HEK293T (cell line): ENCODE measurements at regions not wholly inside any gene's neighbourhood (a gene's known extent, or its start where the extent isn't known, plus 50 kb on each side); places are given as distances from the start of the nearest gene placed in this dataset.

ENCODE experiments used
- CTCF ChIA-PET: fragments of 350-600 bp; formaldehyde crosslinking; extraction: SDS; loops from one replicate; lab custom pipeline; 2021; ENCODE audit warnings: antibody characterized with exemption, inconsistent platforms; lab: Yijun Ruan, JAX
- POLR2A ChIA-PET: fragments of 350-600 bp; formaldehyde crosslinking; extraction: SDS; loops from one replicate; lab custom pipeline; 2020; ENCODE audit warnings: antibody characterized with exemption, inconsistent platforms; lab: Yijun Ruan, JAX
- DNase-seq: peaks from one replicate; pipeline ENCODE4 v3.0.0; 2012; ENCODE audit warnings: mixed read lengths; ENCODE audit errors: extremely low spot score
- ARNT ChIP-seq: fragments of 450-650 bp; IDR thresholded peaks from 2 replicates; pipeline ENCODE4 v1.6.1; 2017; ENCODE audit warnings: mild to moderate bottlenecking
- BHLHE40 ChIP-seq: fragments of 450-650 bp; IDR thresholded peaks from 2 replicates; pipeline ENCODE4 v1.6.1; 2016; ENCODE audit warnings: mild to moderate bottlenecking, moderate library complexity, borderline replicate concordance
- CTBP1 ChIP-seq: fragments of 450-650 bp; IDR thresholded peaks from 2 replicates; pipeline ENCODE4 v1.6.1; 2016; ENCODE audit warnings: borderline replicate concordance
- ELF4 ChIP-seq: fragments of 450-650 bp; IDR thresholded peaks from 2 replicates; pipeline ENCODE4 v1.6.1; 2017; ENCODE audit warnings: antibody characterized with exemption
- FOXA1 ChIP-seq: fragments of 450-650 bp; IDR thresholded peaks from 2 replicates; pipeline ENCODE4 v1.6.1; 2016; ENCODE audit warnings: mild to moderate bottlenecking
- FOXK2 ChIP-seq: fragments of 450-650 bp; IDR thresholded peaks from 2 replicates; pipeline ENCODE4 v1.6.1; 2016; ENCODE audit warnings: mild to moderate bottlenecking
- FOXM1 ChIP-seq: fragments of 450-650 bp; IDR thresholded peaks from 2 replicates; pipeline ENCODE4 v1.6.1; 2017; ENCODE audit warnings: mild to moderate bottlenecking, borderline replicate concordance
- HDGF ChIP-seq: fragments of 450-650 bp; IDR thresholded peaks from 2 replicates; pipeline ENCODE4 v1.6.1; 2017; ENCODE audit warnings: antibody characterized with exemption, borderline replicate concordance
- L3MBTL2 ChIP-seq: fragments of 450-650 bp; conservative IDR thresholded peaks from 2 replicates; pipeline ENCODE4 v1.6.1; 2016; ENCODE audit warnings: mild to moderate bottlenecking
- LEF1 ChIP-seq: fragments of 450-650 bp; IDR thresholded peaks from 2 replicates; pipeline ENCODE4 v1.6.1; 2017; ENCODE audit warnings: mild to moderate bottlenecking, borderline replicate concordance
- NFRKB ChIP-seq: fragments of 450-650 bp; IDR thresholded peaks from 2 replicates; pipeline ENCODE4 v1.6.1; 2016; ENCODE audit warnings: mild to moderate bottlenecking, moderate library complexity
- SP1 ChIP-seq: fragments of 450-650 bp; IDR thresholded peaks from 2 replicates; pipeline ENCODE4 v1.6.1; 2017
- SUZ12 ChIP-seq: fragments of 450-650 bp; IDR thresholded peaks from 2 replicates; pipeline ENCODE4 v1.6.1; 2016; ENCODE audit warnings: mild to moderate bottlenecking
- TARDBP ChIP-seq: fragments of 450-650 bp; IDR thresholded peaks from 2 replicates; pipeline ENCODE4 v1.6.1; 2016
- ZNF384 ChIP-seq: fragments of 450-650 bp; IDR thresholded peaks from 2 replicates; pipeline ENCODE4 v1.6.1; 2016
- TF ChIP-seq, protein P1 (sequence below): fragments of 450-650 bp; IDR thresholded peaks from 2 replicates; pipeline ENCODE4 v1.6.1; 2016

DNA sequence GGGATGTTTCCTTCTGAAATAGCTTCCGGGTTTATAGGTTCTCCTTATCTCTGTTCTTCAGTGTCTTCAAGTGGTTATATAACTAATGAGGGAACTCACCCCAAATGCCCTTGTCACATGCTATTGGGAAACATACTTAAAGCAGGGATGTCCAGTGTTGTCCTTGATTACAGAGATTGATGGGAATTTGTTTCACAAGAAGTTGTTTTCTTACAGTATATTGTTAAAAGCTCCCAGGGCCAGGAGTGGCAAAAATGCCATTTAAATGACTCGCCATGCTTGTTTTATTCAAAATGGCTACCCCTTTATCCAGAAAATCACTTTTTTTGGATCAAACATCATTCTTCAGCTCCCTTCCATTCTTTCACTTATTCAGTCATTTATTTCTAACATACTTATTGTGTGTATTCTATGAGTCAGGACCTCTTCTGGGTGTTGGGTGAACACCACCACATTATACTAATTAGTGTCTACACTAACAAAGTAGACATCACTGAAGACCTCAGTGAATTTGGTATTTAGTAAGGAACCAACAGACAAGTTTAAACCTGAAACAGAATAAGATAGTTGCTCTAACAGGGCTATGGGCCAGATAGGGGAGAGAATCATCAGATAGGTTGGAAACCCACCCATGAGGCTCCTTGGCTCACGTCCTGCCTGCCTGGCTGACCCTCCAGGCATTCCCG, 791.1 kb downstream of the MAFB start:
- POLR2A ChIA-PET = no interaction called here
- CTCF ChIA-PET = no interaction called here
- no peak for DNase-seq
- TF ChIP-seq FOXK2 = no peak
- no peak for TF ChIP-seq L3MBTL2
- TF ChIP-seq NFRKB = no peak
- no peak for TF ChIP-seq LEF1
- no peak for TF ChIP-seq ARNT
- no peak for TF ChIP-seq TARDBP
- TF ChIP-seq ZNF384 = no peak
- TF ChIP-seq CTBP1 = no peak
- TF ChIP-seq HDGF = no peak
- TF ChIP-seq BHLHE40 = no peak
- TF ChIP-seq ELF4 = no peak
- no peak for TF ChIP-seq SUZ12
- TF ChIP-seq, protein P1, sequence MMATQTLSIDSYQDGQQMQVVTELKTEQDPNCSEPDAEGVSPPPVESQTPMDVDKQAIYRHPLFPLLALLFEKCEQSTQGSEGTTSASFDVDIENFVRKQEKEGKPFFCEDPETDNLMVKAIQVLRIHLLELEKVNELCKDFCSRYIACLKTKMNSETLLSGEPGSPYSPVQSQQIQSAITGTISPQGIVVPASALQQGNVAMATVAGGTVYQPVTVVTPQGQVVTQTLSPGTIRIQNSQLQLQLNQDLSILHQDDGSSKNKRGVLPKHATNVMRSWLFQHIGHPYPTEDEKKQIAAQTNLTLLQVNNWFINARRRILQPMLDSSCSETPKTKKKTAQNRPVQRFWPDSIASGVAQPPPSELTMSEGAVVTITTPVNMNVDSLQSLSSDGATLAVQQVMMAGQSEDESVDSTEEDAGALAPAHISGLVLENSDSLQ = no peak

DNA sequence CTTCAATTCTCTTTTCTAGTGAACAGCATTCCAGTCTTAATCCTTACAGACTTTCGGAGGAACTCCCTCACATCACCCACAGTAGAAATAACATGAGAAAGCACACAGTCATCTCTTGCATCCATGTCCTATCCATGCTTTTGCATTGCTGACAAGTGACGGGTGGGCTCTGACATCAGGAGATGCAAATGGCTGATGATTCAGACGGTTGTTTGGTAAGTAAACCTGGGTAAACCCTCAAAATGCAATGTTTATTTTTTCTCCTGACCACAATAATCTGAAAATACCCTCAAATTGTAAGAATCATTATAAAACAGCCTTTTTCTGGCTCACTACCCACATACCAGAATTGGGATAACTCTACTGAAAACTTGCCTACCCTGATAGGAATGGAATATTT, 792.0 kb downstream of the MAFB start:
- POLR2A ChIA-PET = no interaction called here
- TF ChIP-seq, protein P1 = no peak
- TF ChIP-seq HDGF (no peak), ZNF384 (no peak), FOXM1 (no peak), TARDBP (no peak), BHLHE40 (no peak), NFRKB (no peak), FOXK2 (no peak), SP1 (no peak), L3MBTL2 (no peak), SUZ12 (no peak), LEF1 (no peak), ELF4 (no peak), FOXA1 (no peak), CTBP1 (no peak), ARNT (no peak)
- CTCF ChIA-PET = no interaction called here
- DNase-seq = no peak

DNA sequence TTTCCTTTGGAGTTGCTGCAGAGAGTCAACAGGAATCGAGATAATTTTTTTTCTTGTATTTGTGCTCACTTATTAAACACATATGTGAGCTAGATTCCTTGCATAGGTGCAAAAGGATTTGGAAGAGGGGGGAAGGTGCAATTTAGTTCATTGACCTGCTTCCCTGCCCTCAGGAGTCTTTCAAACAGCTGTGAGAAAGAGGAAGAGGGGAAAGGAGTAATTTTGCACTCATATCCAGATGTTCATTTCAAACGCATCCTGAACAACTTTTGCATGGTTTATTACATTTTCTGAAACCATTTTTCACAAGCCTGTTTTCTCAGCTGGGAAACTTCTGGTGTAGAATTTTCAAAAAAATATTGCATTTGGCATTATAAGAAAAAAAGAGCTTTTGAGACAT, 795.0 kb downstream of the MAFB start:
- no peak for TF ChIP-seq LEF1
- ChIA-PET POLR2A (no interaction called here), CTCF (no interaction called here)
- DNase-seq = no peak

DNA sequence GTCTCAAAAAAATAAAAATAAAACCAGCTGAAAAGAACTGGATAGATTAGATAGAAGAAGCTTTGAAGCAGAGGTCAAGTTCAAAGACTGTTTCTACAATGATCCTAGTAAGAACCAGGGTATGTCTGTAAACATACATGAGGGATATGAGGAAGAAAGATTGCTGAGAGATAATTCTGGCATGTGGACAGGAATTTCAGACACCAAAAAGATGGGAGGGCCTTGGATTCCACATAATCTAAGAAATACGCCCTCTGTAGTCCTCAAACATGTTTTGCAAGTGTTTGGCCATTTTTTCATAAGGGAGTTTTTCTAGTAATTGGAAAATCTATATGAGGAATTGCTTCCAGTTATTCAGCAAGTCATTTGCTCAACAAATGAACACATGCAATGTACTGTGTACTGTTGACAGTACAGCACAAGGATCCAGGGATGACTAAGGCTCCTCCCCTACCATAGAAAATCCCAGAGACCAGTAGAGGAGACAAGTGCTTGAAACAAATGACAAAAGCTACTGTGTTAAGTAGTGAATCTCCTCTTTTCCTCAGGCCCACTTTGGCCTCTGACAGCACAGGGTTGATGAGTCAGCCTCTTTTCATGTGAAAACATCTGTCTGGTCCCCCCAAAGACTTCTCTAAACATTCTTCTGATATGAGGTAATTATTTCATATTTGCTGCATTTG, 795.9 kb downstream of the MAFB start:
- CTCF ChIA-PET = no interaction called here
- no peak for DNase-seq
- TF ChIP-seq ZNF384 (no peak), TARDBP (no peak), CTBP1 (no peak), LEF1 (no peak), BHLHE40 (no peak), ELF4 (no peak), FOXM1 (no peak), NFRKB (no peak), ARNT (no peak), SUZ12 (no peak), L3MBTL2 (no peak), SP1 (no peak), HDGF (no peak)
- TF ChIP-seq, protein P1 = no peak
- POLR2A ChIA-PET = no interaction called here

DNA sequence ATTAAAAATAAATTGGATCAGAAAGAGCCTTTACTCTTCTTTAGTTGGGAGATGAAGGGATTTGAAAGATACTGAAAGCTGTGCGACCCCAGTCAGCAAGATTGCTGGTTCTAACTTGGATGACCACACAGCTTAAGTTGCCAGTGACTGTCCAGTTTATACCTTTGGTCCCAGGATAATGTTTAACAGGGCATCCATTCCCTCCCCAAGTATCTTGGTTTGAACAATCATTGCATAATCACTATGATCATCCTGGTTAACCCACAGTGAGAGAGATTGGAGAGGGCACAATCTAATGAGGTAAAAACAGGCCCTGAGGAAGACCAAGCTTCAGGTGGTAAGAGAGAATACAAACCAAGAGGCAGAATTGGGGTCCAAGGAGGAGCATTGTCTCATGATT, 798.3 kb downstream of the MAFB start:
- TF ChIP-seq CTBP1 (no peak), HDGF (no peak), TARDBP (no peak), BHLHE40 (no peak), LEF1 (no peak), ELF4 (no peak), FOXM1 (no peak), FOXA1 (no peak), SP1 (no peak), NFRKB (no peak), SUZ12 (no peak), FOXK2 (no peak), ARNT (no peak), L3MBTL2 (no peak), ZNF384 (no peak)
- TF ChIP-seq, protein P1 = no peak
- ChIA-PET POLR2A (no interaction called here), CTCF (interaction anchor here (0.8 kb wide), 1 partner anchor 16 kb away, joined by 4 read pairs; no protein-coding TSS in a partner anchor)
- no peak for DNase-seq
